SK-N-SH (cell line): ENCODE measurements at regions not wholly inside any gene's neighbourhood (a gene's known extent, or its start where the extent isn't known, plus 50 kb on each side); places are given as distances from the start of the nearest gene placed in this dataset.

Experiments used
- CTCF ChIA-PET: fragments of 300-600, 350-600 bp; formaldehyde crosslinking; extraction: SDS; loops from one replicate; lab custom pipeline; 2021; lab: Yijun Ruan, JAX
- POLR2A ChIA-PET: fragments of 350-600 bp; sonication (Branson Sonifier 250); formaldehyde crosslinking; extraction: SDS; loops from one replicate; lab custom pipeline; 2020; ENCODE audit warnings: antibody characterized with exemption, inconsistent platforms; lab: Yijun Ruan, JAX
- DNase-seq: peaks from one replicate; pipeline ENCODE4 v3.0.0; 2012
- H2AFZ ChIP-seq: fragments of 200-600 bp; sonication (generic); 2 replicates; pipeline ENCODE4 v1.8.1; 2016; ENCODE audit warnings: antibody characterized with exemption, mild to moderate bottlenecking, low read depth
- H3F3A ChIP-seq: fragments of 200-600 bp; sonication (generic); replicated peaks from 2 replicates; pipeline ENCODE3; 2016; ENCODE audit warnings: antibody characterized with exemption, mild to moderate bottlenecking; ENCODE audit not compliant: insufficient read depth
- H3K27ac ChIP-seq, 2 experiments: fragments of 200-500 bp in 1 of 2; fragments of 200-600 bp in 1 of 2; sonication (Bioruptor generic) in 1 of 2; sonication (generic), shearing (Covaris generic) in 1 of 2; 2 replicates each; pipeline versions ENCODE4 v1.5.1 to v1.6.1; 2014 to 2016; ENCODE audit warnings: low read depth in 2 of 2, inconsistent platforms in 1 of 2, low read length in 1 of 2, mild to moderate bottlenecking in 1 of 2, mixed read lengths in 1 of 2
- H3K27me3 ChIP-seq: fragments of 200-600 bp; sonication (generic), shearing (Covaris generic); 2 replicates; pipeline ENCODE4 v1.6.1; 2016; ENCODE audit warnings: mixed run types; ENCODE audit not compliant: insufficient read depth
- H3K36me3 ChIP-seq, 2 experiments: fragments of 200-500 bp in 1 of 2; fragments of 200-600 bp in 1 of 2; sonication (Bioruptor generic) in 1 of 2; sonication (generic) in 1 of 2; replicated peaks in 1 of 2; 2 replicates each; pipeline versions ENCODE3 to v1.5.1; 2014 to 2016; ENCODE audit warnings: low read length in 1 of 2, mild to moderate bottlenecking in 1 of 2; ENCODE audit not compliant: insufficient read depth in 2 of 2, control insufficient read depth in 1 of 2
- H3K4me1 ChIP-seq, 2 experiments: fragments of 200-500 bp in 1 of 2; fragments of 200-600 bp in 1 of 2; sonication (Bioruptor generic) in 1 of 2; sonication (generic), shearing (Covaris generic) in 1 of 2; 2 replicates each; pipeline versions ENCODE4 v1.5.1 to v1.6.1; 2014 to 2016; ENCODE audit warnings: low read depth in 1 of 2, low read length in 1 of 2, mixed run types in 1 of 2; ENCODE audit not compliant: insufficient read depth in 2 of 2, control insufficient read depth in 1 of 2
- H3K4me2 ChIP-seq: fragments of 200-600 bp; sonication (generic), shearing (Covaris generic); 2 replicates; pipeline ENCODE4 v1.6.1; 2017; ENCODE audit warnings: mixed run types
- H3K4me3 ChIP-seq, 2 experiments: fragments of 200-500 bp in 1 of 2; fragments of 200-600 bp in 1 of 2; sonication (Bioruptor generic) in 1 of 2; sonication (generic), shearing (Covaris generic) in 1 of 2; 2 replicates each; pipeline versions ENCODE4 v1.5.1 to v1.8.1; 2014 to 2016; ENCODE audit warnings: low read depth in 2 of 2, inconsistent platforms in 1 of 2, low read length in 1 of 2, mild to moderate bottlenecking in 1 of 2, mixed read lengths in 1 of 2, moderate library complexity in 1 of 2
- H3K79me2 ChIP-seq: fragments of 200-600 bp; sonication (generic); 2 replicates; pipeline ENCODE4 v1.8.1; 2017; ENCODE audit warnings: mild to moderate bottlenecking; ENCODE audit not compliant: insufficient read depth
- H3K9ac ChIP-seq: fragments of 200-600 bp; sonication (generic); 2 replicates; pipeline ENCODE4 v1.6.1; 2017; ENCODE audit warnings: mixed run types
- H3K9me2 ChIP-seq: fragments of 200-600 bp; sonication (generic); 2 replicates; pipeline ENCODE4 v1.6.1; 2017; ENCODE audit warnings: mixed run types
- H3K9me3 ChIP-seq: fragments of 200-600 bp; sonication (generic); 2 replicates; pipeline ENCODE4 v1.6.1; 2017; ENCODE audit warnings: mixed run types, mild to moderate bottlenecking, moderate library complexity
- H4K20me1 ChIP-seq: fragments of 200-600 bp; sonication (generic); 2 replicates; pipeline ENCODE4 v1.6.1; 2017; ENCODE audit warnings: mild to moderate bottlenecking, mixed run types; ENCODE audit not compliant: insufficient read depth
- ELF1 ChIP-seq: IDR thresholded peaks from 2 replicates; pipeline ENCODE4 v1.4.0; 2012
- FOSL2 ChIP-seq: IDR thresholded peaks from 2 replicates; pipeline ENCODE4 v1.4.0; 2012; ENCODE audit warnings: low read depth, mild to moderate bottlenecking, moderate library complexity, borderline replicate concordance
- FOXM1 ChIP-seq: IDR thresholded peaks from 2 replicates; pipeline ENCODE4 v1.4.0; 2012; ENCODE audit warnings: low read depth, mild to moderate bottlenecking
- JUND ChIP-seq: IDR thresholded peaks from 2 replicates; pipeline ENCODE4 v1.4.0; 2012
- NFIC ChIP-seq: IDR thresholded peaks from 2 replicates; pipeline ENCODE4 v1.4.0; 2012; ENCODE audit warnings: borderline replicate concordance
- POLR2AphosphoS5 ChIP-seq: IDR thresholded peaks from 2 replicates; pipeline ENCODE4 v1.6.1; 2012; ENCODE audit warnings: low read depth, low read length
- RFX5 ChIP-seq: IDR thresholded peaks from 2 replicates; pipeline ENCODE4 v1.6.1; 2012; ENCODE audit warnings: mild to moderate bottlenecking, improper control_type of control experiment, low read length
- RXRA ChIP-seq: IDR thresholded peaks from 2 replicates; pipeline ENCODE4 v1.4.0; 2012; ENCODE audit warnings: low read depth, mild to moderate bottlenecking, borderline replicate concordance
- TAF1 ChIP-seq: IDR thresholded peaks from 2 replicates; pipeline ENCODE4 v1.6.1; 2012; ENCODE audit warnings: low read depth, mild to moderate bottlenecking, low read length, moderate library complexity, borderline replicate concordance
- YY1 ChIP-seq: IDR thresholded peaks from 2 replicates; pipeline ENCODE4 v1.4.0; 2012; ENCODE audit warnings: low read depth, mild to moderate bottlenecking
- WGBS: methylation state at CpG from one replicate; pipeline ENCODE4 v1.1.6; 2017; ENCODE audit warnings: low lambda C conversion rate; 5-methylcytosine and 5-hydroxymethylcytosine counted together
- TF ChIP-seq, protein P1 (sequence below): fragments of 150-350 bp; IDR thresholded peaks from 2 replicates; pipeline ENCODE4 v1.6.1; 2017; ENCODE audit warnings: antibody characterized with exemption, low read length, low read depth, borderline replicate concordance
- TF ChIP-seq, protein P2 (sequence below): IDR thresholded peaks from 2 replicates; pipeline ENCODE4; 2012

- no peaks in the 10 kb centered on the region for H3F3A ChIP-seq
- TF ChIP-seq, protein P1, sequence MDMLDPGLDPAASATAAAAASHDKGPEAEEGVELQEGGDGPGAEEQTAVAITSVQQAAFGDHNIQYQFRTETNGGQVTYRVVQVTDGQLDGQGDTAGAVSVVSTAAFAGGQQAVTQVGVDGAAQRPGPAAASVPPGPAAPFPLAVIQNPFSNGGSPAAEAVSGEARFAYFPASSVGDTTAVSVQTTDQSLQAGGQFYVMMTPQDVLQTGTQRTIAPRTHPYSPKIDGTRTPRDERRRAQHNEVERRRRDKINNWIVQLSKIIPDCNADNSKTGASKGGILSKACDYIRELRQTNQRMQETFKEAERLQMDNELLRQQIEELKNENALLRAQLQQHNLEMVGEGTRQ, result no peak
- POLR2A ChIA-PET, result no interaction called here
- no peaks in the 10 kb centered on the region for H3K9me2 ChIP-seq
- H3K4me2 ChIP-seq, result no peak overlapping the region
- no peak overlapping the region for H3K9ac ChIP-seq
- no peak for DNase-seq
- no peaks in the 10 kb centered on the region for H3K27me3 ChIP-seq
- H4K20me1 ChIP-seq, result no peaks in the 10 kb centered on the region
- H3K27ac ChIP-seq, result no peak overlapping the region
- 16% methylated on average over 5 of the region's 5 CpGs for WGBS
- no peak overlapping the region for H2AFZ ChIP-seq
- no peaks in the 10 kb centered on the region for H3K4me1 ChIP-seq
- CTCF ChIA-PET, result no interaction called here
- H3K4me3 ChIP-seq, result no peak overlapping the region
- no peaks in the 10 kb centered on the region for H3K9me3 ChIP-seq
- H3K36me3 ChIP-seq, result no peaks in the 10 kb centered on the region
- H3K79me2 ChIP-seq, result no peaks in the 10 kb centered on the region
These were observed 1084.0 kb upstream of the CDH18 start for GRCh38 chr5:21071986-21072385.

DNA sequence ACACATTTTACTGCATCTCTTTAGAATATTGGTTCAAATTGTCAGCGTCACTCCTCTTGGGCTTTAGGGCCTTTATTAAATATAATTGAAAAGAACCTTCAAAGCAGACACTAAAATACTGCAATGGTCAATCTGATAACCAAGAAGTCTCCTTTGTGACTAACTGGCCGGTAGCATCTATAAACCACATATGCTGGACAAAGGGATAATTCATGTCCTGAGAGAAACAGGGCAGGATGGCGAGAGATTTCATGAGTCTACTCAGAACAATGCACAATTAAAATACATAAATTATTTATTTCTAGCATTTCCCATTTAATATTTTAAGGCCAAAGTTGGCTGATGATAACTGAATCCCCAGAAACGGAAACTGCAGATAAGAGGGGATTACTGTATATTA, 1083.4 kb upstream of the CDH18 start:
- Histone ChIP-seq H3K27ac (no peak overlapping the region), H3K4me2 (no peak overlapping the region), H3K9me3 (no peaks in the 10 kb centered on the region), H3K4me3 (no peak overlapping the region), H4K20me1 (no peaks in the 10 kb centered on the region), H3K4me1 (no peaks in the 10 kb centered on the region), H3K36me3 (no peaks in the 10 kb centered on the region), H3K79me2 (no peaks in the 10 kb centered on the region), H3F3A (no peaks in the 10 kb centered on the region), H3K9me2 (no peaks in the 10 kb centered on the region), H2AFZ (no peak overlapping the region), H3K9ac (no peak overlapping the region), H3K27me3 (no peaks in the 10 kb centered on the region)
- no peak for TF ChIP-seq POLR2AphosphoS5
- no peak for TF ChIP-seq FOXM1
- no peak for TF ChIP-seq FOSL2
- TF ChIP-seq YY1, result no peak
- no peak for DNase-seq
- ChIA-PET CTCF (no interaction called here), POLR2A (no interaction called here)
- 15% methylated on average over 4 of the region's 4 CpGs for WGBS

DNA sequence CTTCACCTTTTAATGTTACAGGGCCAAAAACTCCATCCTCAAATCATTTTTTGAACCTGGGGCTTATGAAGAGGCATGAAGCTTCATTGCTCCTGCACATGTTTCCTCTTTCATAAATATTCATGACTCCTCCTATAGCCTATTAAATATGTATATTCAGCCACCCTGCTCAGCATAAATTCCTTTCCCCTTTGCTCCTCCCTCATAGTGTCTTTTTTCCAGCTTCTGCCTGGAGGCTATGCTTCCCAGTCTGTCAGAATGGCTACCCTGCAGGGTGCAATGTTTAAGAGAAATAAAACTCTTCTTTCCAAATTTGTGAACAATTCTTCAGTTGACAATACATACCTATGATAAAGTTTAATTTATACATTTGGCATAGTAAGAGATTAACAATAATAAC, 1082.9 kb upstream of the CDH18 start:
- no peaks in the 10 kb centered on the region for H3K36me3 ChIP-seq
- no peaks in the 10 kb centered on the region for H3K9me2 ChIP-seq
- no peak overlapping the region for H2AFZ ChIP-seq
- no peak overlapping the region for H3K9ac ChIP-seq
- H3K4me1 ChIP-seq, result no peaks in the 10 kb centered on the region
- TF ChIP-seq, protein P1, result no peak
- no peak for TF ChIP-seq NFIC
- no peak for TF ChIP-seq ELF1
- TF ChIP-seq, protein P2, sequence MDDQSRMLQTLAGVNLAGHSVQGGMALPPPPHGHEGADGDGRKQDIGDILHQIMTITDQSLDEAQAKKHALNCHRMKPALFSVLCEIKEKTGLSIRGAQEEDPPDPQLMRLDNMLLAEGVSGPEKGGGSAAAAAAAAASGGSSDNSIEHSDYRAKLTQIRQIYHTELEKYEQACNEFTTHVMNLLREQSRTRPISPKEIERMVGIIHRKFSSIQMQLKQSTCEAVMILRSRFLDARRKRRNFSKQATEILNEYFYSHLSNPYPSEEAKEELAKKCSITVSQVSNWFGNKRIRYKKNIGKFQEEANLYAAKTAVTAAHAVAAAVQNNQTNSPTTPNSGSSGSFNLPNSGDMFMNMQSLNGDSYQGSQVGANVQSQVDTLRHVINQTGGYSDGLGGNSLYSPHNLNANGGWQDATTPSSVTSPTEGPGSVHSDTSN, result no peak
- TF ChIP-seq RFX5, result no peak
- no peak for TF ChIP-seq TAF1
- no peak for TF ChIP-seq JUND
- no peak for TF ChIP-seq RXRA
- POLR2A ChIA-PET, result no interaction called here
- CTCF ChIA-PET, result no interaction called here
- no peaks in the 10 kb centered on the region for H3K79me2 ChIP-seq
- no peaks in the 10 kb centered on the region for H4K20me1 ChIP-seq
- no peaks in the 10 kb centered on the region for H3K9me3 ChIP-seq
- no peak overlapping the region for H3K4me2 ChIP-seq
- H3F3A ChIP-seq, result no peaks in the 10 kb centered on the region
- H3K27me3 ChIP-seq, result no peaks in the 10 kb centered on the region
- H3K27ac ChIP-seq, result no peak overlapping the region
- H3K4me3 ChIP-seq, result no peak overlapping the region
- no peak for DNase-seq
